GM12891 (cell line): ENCODE measurements at regions not wholly inside any gene's neighbourhood (a gene's known extent, or its start where the extent isn't known, plus 50 kb on each side); places are given as distances from the start of the nearest gene placed in this dataset.

Experiments used
- POLR2A ChIP-seq: IDR thresholded peaks from 2 replicates; pipeline ENCODE4 v1.6.1; 2011; ENCODE audit warnings: low read depth, low read length, control low read depth
- POLR2AphosphoS5 ChIP-seq: IDR thresholded peaks from 2 replicates; pipeline ENCODE4 v1.6.1; 2011; ENCODE audit warnings: low read depth, low read length, control low read depth
- POU2F2 ChIP-seq: IDR thresholded peaks from 2 replicates; pipeline ENCODE4 v1.6.1; 2011; ENCODE audit warnings: low read depth, mild to moderate bottlenecking, control low read depth, low read length, moderate library complexity
- SPI1 ChIP-seq: IDR thresholded peaks from 2 replicates; pipeline ENCODE4 v1.6.1; 2011; ENCODE audit warnings: low read depth, low read length, control low read depth
- TAF1 ChIP-seq: IDR thresholded peaks from 2 replicates; pipeline ENCODE4 v1.6.1; 2011; ENCODE audit warnings: low read depth, low read length, control low read depth

DNA sequence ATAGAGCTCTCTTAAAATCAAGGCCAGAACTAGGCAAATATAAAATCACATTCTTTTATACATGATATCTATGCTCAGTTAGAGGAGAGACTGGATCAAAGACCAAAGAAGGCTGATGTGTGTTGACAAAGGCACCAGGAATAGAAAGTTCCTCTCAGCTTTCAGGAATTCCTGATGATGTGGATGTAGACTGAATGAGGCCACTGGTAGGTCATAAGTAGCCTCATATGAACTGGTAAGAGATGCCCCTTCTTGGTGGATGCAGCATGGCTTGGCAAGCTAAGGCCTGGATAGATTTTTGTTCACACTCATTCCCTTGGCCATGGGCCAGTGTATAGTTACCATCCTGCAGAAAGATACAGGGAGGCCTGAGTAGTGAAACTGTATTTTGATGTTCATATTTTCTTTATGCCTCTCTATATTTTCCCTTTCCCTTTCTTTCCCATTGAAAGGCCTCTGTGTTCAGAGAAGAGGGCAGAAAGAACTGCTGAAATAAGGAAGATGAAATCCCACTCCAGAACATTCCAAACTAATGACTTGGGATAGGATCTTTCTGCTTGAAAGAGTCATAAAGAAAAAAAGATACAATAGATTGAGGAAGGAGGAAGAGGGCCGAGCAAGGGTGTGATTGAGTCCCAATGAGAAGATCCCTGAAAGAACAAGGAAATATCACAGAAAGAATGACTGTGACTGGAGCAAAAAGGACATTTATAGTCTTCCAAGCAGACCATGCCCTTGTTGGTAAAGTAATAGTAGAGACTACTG lies 2182.7 kb upstream of the PIK3C3 start:
- TF ChIP-seq POLR2A: no peak
- TF ChIP-seq POLR2AphosphoS5: no peak
- no peak for TF ChIP-seq TAF1
- no peak for TF ChIP-seq SPI1
- no peak for TF ChIP-seq POU2F2
